ENCODE measurements at regions not wholly inside any gene's neighbourhood (a gene's known extent, or its start where the extent isn't known, plus 50 kb on each side); places are given as distances from the start of the nearest gene placed in this dataset.

DNA sequence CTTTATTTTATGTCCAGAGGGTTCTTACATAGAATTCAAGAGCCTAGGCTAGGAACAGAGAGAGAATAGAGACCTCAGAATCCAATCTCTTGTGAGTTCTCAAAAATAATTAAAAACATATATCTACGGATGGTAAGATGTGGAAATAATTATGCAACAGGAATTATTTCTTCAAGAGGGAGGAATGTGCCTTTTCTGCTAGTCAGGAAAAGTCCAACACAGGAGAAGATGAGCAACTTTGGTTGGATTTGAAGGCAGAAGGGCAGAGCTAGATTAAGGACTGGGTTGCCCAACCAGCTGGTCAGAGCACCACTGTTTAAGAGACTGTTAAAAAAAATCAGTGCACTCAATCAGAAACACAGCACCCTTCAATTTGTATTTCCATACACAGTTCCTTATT lies 365.5 kb downstream of the ETNK1 start:
- DNase-seq (ENCODE audit: low read depth), result no peak

DNA sequence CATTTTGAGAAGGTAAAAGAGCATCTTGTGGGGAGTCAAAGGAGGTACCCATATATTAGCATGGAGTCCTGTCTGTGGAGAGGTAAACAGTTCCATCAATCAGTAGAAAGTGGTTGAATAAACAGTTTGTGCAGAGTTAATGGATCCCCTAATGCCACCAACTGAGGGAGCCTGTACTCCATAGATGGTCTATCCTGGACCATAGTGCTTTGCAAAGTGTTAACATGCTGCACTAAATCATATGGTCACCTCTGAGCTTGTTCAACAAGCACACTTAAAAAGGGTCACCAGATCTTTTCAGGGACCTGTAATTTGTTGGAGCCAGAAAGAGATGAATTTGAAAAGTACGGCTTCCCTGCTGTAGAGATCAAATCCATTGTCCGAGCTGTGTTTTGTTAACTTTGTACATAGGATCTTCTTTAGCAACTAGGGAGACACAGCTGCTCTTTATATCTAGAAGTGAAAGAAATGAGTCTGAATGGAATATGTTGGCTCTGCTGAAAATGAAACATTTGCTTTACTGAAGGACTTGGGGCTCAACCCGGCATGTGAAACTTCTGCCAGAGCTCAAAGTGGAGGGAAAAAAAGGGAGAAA lies 366.4 kb downstream of the ETNK1 start:
- no peak for DNase-seq (ENCODE audit: low read depth)

DNA sequence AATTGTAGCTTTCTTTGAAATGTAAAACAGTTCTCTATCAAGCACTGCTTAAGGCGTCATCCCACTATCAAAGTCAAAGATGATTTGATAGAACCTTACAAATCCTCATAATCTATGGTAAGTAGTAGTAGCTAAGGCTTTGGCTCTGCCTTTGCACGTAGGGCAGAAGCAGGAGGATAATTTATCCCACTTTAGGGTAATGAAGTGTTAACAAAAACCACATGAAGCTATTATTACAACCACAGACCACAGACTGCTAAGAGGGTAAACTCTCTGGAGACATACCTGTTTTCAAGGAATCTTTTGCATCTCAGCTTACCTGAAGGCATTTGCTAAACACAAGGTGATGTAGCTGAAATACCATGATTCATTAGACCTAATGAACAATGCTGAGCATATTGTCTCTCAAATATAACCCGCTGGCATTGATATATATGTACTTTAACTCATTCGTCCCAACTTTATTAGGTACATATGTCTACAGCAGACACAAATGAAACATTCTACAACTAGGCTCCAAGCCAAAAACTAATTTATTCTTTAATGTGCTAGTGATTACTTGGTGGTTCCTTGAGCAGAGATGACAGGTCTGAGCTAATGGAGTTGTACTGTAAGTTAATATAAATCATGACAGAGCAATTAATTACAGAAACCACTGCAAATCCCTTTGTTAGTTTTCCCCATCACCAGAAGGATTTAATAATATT lies 368.8 kb downstream of the ETNK1 start:
- no peak for DNase-seq (ENCODE audit: low read depth)

DNA sequence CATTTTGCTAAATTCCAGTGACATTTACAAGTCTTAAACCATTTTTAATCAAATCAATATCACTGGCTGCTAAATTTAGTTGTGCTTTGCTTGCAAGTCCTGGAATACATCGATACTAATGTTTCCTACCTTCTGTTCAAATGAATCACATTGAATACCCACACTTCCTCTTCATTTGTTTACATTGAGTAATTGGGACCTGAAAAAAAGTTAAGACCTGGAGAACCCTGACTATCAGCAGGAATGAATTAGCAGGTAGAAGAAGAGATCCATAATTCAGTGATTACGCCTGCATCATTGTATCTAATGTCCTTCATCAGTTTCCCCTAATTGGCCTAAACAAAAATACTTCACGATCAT lies 369.3 kb downstream of the ETNK1 start:
- no peak for DNase-seq (ENCODE audit: low read depth)

DNA sequence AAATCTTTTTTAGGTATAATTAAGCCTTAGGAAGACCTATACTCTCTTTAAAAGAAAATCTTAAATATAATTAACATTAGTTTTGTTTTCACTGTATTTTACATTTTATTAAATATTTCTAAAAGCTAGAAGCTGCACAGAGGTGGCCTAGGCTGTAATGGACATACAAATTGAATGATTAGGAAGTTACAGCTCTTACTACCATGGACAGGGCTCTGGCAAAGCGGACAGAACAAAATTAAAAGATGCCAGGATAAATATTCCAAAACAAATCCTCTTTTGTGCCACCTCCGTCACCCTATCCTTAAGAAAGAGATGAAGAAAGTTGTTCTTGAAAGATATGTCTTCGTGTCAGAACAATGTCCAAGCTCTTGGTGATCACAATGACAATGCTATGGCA lies 376.5 kb downstream of the ETNK1 start:
- no peak for DNase-seq (ENCODE audit: low read depth)

DNA sequence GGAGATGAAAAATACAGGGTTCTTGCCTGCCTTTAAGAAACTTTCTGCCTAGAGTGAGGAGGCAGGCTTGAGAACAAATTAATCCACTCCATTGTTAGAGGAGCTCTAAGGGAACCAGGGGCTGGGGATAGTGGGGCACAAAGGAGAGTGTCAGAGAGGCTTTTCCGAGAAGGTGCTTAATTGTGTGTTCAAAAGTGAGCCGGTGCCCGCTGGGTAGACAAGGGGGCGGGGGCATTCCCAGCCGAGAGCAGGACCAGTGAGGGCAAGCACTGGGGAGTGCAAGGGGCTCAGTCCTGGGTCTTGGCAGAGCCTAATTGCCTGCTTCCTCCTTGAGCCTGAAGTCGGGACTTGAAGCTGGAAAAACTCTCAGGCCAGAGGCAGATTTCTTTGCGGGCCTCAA lies 377.4 kb downstream of the ETNK1 start:
- DNase-seq (ENCODE audit: low read depth), result no peak

DNA sequence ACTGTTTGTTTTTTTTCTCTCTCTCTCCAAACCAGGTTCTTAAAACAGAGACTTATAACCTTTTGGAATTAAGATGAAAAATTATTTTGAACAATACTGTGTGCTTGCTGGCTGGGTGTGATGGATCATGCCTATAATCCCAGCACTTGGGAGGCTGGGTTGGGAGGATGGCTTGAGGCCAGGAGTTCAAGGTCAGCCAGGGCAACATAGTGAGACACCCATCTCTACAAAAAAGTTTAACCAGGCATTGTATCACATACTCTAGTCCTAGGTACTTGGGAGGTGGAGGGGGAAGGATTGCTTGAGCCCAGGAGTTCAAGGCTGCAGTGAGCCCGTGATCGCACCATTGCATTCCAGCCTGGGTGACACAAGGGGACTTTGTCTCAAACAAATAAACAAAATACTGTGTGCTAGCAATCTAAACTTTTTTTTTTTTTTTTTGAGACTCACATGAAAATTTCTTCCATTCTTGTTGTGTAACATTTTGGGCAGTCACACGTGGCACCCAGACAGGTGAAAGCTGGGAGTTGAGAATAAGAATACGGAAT lies 379.6 kb downstream of the ETNK1 start:
- no peak for DNase-seq (ENCODE audit: low read depth)

DNA sequence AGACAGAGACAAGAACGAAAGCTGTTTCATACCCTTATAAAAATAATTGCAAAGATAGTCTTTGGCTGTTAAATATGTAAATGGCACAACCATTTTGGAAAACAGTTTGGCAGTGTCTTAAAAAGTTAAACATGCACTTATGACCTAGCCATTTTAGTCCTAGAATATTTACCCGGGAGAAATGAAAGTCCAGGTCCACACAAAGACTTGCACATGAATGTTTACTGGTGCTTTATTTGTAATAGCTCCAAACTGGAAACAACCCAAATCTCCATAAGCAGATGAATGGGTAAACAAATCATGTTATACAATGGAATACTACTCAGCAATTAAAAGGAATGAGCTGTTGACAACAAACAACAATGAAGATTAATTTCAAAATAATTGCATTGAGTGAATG lies 380.4 kb downstream of the ETNK1 start:
- DNase-seq (ENCODE audit: low read depth), result no peak

DNA sequence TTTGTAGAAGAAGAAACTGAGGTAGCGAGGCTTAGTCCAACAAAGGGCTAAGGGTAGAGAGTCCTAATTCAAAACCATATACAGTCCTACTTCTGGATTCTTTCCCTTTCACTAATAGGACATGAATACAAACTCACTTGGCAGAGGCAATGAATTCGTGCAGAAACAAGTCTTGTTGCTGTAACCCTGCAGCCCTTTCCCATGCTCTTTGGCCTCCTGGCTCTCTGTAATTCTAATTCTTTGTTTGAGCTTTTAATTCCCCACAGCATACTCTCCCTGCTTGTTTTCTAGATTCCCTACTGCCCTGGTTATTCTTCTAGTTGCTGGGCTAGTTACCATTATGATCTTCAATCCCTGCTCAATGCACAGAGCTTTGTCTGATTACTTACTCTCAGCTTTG lies 381.4 kb downstream of the ETNK1 start:
- DNase-seq (ENCODE audit: low read depth), result no peak

DNA sequence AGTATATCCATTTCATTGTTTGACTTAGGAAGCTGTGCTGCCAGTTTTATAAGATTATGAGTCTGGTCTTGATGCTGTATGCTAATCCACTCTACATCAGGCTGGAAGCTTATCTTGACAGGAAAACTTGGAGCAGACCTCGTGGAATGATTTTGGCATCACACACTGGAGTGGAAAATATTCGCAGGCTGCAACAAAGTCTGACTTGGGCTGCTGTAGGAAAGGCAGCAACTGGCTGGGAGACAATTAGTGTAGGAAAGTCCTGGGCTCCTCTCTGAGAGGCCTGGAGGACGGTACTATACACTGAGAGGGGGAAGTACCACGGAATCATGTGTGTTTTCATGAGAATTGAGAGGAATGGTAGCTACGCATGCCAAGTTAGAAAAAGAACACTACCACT lies 383.7 kb downstream of the ETNK1 start:
- DNase-seq (ENCODE audit: low read depth), result no peak

DNA sequence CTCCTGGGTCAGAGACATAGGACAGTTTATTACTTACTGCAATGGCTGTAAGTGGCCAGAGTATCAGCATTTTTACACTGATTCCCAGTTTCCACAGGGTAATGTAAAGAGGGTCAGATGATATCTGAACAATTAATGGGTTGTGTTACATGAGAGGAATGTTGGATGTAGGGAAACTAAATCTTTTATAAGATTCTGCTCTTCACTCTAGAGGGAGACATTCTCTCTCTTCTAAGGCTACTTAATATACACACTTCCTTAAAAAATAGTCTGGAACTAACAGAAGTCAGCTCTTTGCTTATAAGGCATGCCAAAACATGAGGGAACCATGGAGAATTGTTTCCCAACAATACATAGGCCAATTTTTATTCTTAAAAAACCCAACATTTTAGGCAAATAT lies 389.8 kb downstream of the ETNK1 start:
- no peak for DNase-seq (ENCODE audit: low read depth)

DNA sequence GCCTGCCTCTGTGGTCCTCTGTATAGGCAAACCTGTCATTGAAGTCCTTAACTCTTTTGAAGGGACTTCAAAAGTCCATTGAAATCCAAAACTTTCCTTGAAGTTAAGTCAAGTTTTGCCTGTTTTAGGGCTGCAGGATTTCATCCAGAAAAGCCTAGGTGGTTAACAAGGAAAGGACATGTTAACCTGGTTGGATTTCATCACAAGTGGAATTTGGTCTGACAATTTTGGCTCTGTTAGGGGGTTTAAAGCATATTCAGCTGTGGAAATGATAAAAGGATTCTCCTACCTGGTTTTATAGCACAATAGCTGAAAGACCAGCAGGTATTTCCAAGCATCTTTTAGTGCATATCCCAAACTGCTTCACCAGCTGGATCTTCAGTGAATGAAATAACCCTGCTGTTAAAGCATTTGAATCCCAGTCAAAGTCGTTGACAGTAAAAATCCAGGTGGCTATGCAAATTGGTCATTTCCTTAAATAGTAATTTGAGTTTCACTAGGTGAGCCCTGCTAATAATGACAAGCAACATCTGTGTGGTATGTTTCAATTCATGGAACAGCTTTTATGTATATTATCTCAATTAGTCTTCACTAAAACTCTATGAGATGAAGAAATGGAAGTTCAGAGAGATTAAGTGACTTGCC lies 400.5 kb downstream of the ETNK1 start:
- DNase-seq (ENCODE audit: low read depth), result no peak

DNA sequence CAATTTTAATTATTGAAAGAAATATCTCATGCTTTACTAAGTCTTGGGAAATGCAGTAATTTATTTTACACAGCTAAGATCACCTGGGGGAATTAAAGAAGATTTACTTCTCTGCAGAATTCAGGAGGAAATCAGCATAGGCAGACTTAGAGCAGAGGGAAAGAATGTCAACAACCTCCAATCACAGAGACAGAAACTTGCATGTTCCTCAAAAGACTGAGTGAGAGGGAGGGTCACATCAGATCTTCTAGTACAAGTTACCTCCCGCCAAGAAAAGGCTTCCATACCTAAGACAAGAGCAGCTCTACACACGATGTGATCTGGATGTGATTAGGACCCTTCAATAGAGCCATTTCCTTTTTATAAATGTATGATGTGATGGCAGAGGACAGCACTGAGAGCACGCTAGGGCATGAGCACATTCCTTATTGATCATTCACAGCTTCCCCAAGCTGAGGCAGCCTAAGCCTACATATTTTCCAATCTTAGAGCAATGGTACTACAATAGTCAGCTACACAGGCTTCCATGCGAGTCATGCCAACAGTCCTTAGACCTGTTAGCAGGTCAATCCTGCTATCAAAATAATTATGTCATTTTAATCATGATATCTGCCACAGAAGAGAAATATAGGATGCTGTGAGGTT lies 403.3 kb downstream of the ETNK1 start:
- no peak for DNase-seq (ENCODE audit: low read depth)

DNA sequence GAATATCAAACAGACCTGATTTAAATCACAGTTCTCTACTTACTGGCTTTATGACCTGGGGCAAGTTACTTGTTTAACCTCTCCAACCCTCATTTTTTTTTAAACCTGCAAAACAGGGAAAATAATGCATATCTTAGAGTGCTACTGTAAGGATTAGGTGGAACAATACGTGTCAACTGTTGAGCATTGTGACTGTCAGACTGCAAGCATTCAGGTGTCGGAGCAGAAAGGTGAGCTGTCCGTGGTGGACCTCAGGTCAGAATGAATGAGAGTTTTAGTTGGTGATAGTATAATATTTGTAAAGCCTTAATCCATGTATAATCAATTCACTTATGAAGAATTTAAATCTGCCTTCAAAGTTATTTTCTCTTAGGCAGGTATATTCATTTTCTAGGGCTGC lies 404.2 kb downstream of the ETNK1 start:
- DNase-seq (ENCODE audit: low read depth), result no peak

DNA sequence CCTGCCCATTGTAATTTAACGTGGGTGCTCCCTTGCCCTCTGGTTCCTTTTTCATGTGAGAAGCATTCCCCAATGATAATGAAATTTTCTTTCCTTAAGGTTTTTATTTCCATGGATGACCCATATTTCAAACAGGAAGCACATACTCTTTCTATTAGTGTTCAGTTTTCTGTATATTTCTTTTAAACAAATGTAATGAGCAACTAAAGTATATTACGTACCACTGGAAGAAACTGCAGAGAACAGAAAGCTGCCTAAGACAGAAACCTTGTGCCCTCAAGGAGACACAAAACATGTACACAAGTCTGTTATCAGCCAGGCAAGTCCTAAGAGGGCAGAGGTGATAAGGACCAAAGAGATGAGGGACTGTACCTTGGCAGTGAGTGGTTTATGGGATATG lies 414.9 kb downstream of the ETNK1 start:
- no peak for DNase-seq (ENCODE audit: low read depth)

DNA sequence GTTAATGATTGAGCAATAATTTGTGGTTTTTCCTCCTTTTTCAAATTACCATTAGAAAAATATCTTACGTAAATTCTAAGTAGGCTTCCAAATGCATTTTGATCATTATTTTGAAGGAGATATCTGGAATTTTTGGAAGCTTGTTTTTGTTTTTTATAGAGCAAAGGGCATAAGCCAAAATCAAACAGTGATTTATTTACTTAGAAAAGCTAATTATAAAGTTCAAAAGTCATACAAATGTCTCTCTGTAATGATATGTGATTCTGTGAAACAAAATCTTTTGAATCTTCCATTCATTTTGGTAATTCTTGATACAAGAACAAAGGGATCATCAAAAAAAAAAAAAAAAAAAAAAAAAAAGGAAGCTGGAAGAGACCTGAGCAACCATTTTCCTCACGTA lies 416.8 kb downstream of the ETNK1 start:
- no peak for DNase-seq (ENCODE audit: low read depth)

DNA sequence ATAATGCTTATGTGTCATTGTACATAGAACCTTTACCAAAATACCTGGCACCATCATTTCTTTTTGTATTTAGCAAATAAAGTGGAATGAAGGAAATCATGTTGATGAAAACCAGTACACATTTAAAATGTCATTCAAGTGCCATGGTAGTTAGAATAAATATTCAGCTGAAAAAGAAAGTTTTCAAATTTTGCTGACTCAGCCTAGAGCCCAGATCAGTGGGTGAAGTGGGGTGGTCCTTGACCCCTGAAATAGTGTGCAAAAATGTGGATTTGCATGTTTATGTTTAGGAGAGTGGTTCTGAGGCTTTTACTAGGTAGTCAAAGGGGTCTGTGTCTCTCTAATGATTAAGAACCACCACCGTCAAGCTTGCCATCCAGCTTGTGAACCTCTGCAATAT lies 418.7 kb downstream of the ETNK1 start:
- DNase-seq (ENCODE audit: low read depth), result no peak

DNA sequence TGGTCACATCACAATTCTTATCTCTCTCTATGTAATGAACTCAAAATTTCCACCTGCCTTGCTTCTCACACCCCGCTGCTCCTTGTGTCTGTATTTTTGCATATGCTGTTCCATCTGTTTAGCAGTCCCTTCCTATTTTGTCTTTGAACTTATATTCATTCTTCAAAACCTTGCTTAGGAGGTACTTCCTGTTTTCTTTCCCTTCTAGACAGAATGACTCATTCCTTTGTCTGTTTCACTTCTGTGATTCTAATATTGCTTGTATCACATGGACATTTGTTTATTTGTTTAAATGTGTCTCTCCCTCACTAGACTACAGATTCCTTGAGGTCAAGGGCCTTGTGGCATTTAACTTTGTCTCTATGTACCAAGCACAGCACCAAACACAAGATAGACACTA lies 424.2 kb downstream of the ETNK1 start:
- peak; percentile 11 for DNase-seq (ENCODE audit: low read depth)

DNA sequence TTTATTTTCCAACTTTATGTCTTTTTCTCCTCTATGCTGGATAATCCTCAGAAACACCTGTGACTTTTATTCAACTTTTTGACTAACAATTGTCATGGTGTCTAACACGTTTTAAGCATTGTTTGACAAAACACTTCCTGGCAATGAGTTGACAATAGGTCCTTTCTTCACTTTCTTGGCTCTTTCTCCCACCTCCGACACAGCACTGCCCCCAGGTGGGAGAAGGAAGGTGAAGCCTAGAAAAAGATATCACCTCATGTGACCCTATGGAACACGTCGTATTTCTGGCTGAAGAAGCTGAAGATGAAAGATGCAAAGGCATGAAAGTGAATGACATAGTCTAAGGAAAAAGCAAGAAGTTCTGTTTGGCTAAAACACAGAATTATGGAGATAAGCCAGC lies 430.0 kb downstream of the ETNK1 start:
- peak; percentile 5 for DNase-seq (ENCODE audit: low read depth)

DNA sequence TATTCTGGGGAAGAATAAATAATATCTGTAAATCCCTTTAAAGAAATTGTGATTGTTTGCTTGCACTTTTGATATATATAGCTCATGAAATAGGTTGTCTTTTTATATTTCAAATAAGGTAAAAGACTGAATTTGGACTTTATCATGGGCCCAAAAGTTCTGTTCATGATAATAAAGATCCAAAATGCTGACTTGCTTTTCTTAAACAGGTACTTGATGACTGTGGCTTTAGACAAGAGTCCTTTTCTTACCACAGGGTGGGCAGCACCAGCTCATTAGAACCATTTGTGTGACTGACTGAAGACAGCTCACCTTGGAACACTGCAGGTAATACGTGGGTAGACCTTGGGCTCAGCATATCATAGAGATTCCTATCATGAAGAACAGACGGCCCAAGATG lies 432.6 kb downstream of the ETNK1 start:
- DNase-seq (ENCODE audit: low read depth), result no peak

DNA sequence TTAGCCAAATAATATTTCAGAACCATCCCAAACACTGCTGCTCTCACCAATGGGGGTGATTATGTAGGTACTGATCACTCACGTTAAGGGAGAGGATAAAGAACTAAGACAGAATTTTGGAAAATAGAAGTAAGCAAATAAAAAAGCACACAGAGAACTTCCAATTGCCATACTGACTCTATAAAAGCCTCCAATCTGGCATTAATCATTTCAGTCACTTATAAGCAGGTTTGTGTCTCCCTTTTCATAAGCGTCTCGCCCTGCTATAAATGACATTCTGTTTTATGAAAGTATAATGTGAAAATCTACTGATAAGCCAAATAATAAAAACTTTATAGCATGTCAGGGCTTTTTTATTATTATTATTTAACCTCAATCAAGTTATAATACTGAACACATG lies 435.2 kb downstream of the ETNK1 start:
- DNase-seq (ENCODE audit: low read depth), result no peak

DNA sequence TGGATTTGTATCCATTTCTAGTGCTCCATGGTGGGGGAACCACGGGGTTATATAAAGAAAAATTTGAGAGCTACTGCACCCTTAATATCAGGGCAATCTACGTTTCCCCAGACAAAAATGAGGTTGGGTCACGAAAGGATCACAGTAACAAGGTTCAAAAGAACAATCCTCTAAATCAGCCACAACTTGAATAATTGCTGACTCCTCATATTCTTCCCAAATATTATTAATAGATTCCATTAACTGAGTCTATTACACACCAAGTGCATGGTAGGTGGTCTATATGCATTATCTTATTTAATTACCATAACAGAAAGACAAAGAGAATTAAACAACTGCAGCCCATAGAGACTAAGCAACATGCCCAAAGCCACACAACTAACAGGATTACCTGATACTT lies 438.2 kb downstream of the ETNK1 start:
- no peak for DNase-seq (ENCODE audit: low read depth)

DNA sequence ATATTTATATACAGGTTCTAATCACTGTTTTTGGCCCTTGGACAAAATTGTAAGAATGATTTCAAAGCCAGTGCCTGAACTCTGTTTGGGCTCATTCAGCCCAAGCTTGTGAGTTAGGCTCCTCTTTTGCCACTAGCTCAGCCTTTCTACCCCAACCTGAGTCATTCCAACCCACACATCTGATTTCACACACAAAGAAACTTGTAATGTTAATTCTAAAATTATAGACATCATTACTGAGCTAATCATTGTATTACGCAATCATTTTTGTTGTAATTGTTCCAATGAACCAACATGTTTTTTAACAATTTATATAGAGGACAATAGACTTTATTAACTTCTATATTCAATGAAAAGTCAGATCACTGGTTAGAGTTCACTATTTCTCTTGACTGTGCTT lies 441.1 kb downstream of the ETNK1 start:
- no peak for DNase-seq (ENCODE audit: low read depth)

Measured in RPMI7951 (cell line).